GM18873 (cell line): ENCODE measurements at regions not wholly inside any gene's neighbourhood (a gene's known extent, or its start where the extent isn't known, plus 50 kb on each side); places are given as distances from the start of the nearest gene placed in this dataset.
"Not testable (repeated sequence)": the region's sequence is repeated elsewhere in the genome, so short reads cannot be mapped to it uniquely, and the experiment has no call there.

Experiments
- ATAC-seq: cut with Tn5 transposase; IDR thresholded peaks from one replicate; pipeline ENCODE4 v1.9.1; 2021; ENCODE audit warnings: mild to moderate bottlenecking, moderate library complexity, moderate number of reproducible peaks; ENCODE audit not compliant: unreplicated experiment, low FRiP score

- no peak for ATAC-seq
These were observed 642.3 kb upstream of the LINC00305 start for GRCh38 chr18:64791236-64791635.

- no peak for ATAC-seq
These were observed 636.8 kb upstream of the LINC00305 start for GRCh38 chr18:64785686-64786085.

- no peak for ATAC-seq
These were observed 628.7 kb upstream of the LINC00305 start for GRCh38 chr18:64777556-64777955.

- ATAC-seq, result no peak
These were observed 617.0 kb upstream of the LINC00305 start for GRCh38 chr18:64765908-64766307.

GRCh38 chr18:64752707-64753106 lies 603.8 kb upstream of the LINC00305 start:
- ATAC-seq, result no peak

GRCh38 chr18:64749884-64750283 lies 601.0 kb upstream of the LINC00305 start:
- ATAC-seq, result no peak

GRCh38 chr18:64747803-64748202 lies 598.9 kb upstream of the LINC00305 start:
- no peak for ATAC-seq

- ATAC-seq, result no peak
These were observed 594.0 kb upstream of the LINC00305 start for GRCh38 chr18:64742898-64743297.

GRCh38 chr18:64734063-64734462 lies 585.2 kb upstream of the LINC00305 start:
- ATAC-seq, result no peak

GRCh38 chr18:64725657-64726056 lies 576.8 kb upstream of the LINC00305 start:
- ATAC-seq, result not testable (repeated sequence)

GRCh38 chr18:64720781-64721464 lies 572.0 kb upstream of the LINC00305 start:
- ATAC-seq, result no peak

- no peak for ATAC-seq
These were observed 569.9 kb upstream of the LINC00305 start for GRCh38 chr18:64718808-64719207.

- no peak for ATAC-seq
These were observed 568.1 kb upstream of the LINC00305 start for GRCh38 chr18:64717026-64717425.

GRCh38 chr18:64714086-64714485 lies 565.2 kb upstream of the LINC00305 start:
- ATAC-seq, result no peak

GRCh38 chr18:64713284-64713683 lies 564.4 kb upstream of the LINC00305 start:
- peak; percentile 94 for ATAC-seq

GRCh38 chr18:64712035-64712434 lies 563.1 kb upstream of the LINC00305 start:
- ATAC-seq, result no peak

- no peak for ATAC-seq
These were observed 561.4 kb upstream of the LINC00305 start for GRCh38 chr18:64710105-64710861.

- ATAC-seq, result no peak
These were observed 558.2 kb upstream of the LINC00305 start for GRCh38 chr18:64707052-64707451.

GRCh38 chr18:64699081-64699480 lies 550.2 kb upstream of the LINC00305 start:
- ATAC-seq, result no peak

- no peak for ATAC-seq
These were observed 547.1 kb upstream of the LINC00305 start for GRCh38 chr18:64695851-64696553.

- ATAC-seq, result no peak
These were observed 544.9 kb upstream of the LINC00305 start for GRCh38 chr18:64693766-64694165.
